ENCODE measurements at regions not wholly inside any gene's neighbourhood (a gene's known extent, or its start where the extent isn't known, plus 50 kb on each side); places are given as distances from the start of the nearest gene placed in this dataset.

GRCh38 chr9:108565651-108566378 lies 290.0 kb downstream of the ACTL7B start:
- H3K27ac Mint-ChIP-seq (ENCODE audit: unreplicated experiment) = no peak overlapping the region
- Histone ChIP-seq H3K27ac (ENCODE audit: low read depth, low read length) (no peak overlapping the region), H3K27me3 (ENCODE audit: insufficient read depth, low read length) (no peaks in the 10 kb centered on the region), H3K9me3 (ENCODE audit: insufficient read depth, low read depth, low read length) (no peaks in the 10 kb centered on the region), H2AFZ (ENCODE audit: low read depth, low read length) (no peak overlapping the region), H3K79me2 (ENCODE audit: insufficient read depth, low read length) (no peaks in the 10 kb centered on the region), H3K4me1 (ENCODE audit: insufficient read depth, low read length) (no peaks in the 10 kb centered on the region), H3K4me3 (ENCODE audit: insufficient read depth, low read depth, low read length) (no peak overlapping the region), H4K20me1 (ENCODE audit: insufficient read depth, low read length) (no peaks in the 10 kb centered on the region), H3K9ac (ENCODE audit: low read length) (no peak overlapping the region), H3K4me2 (ENCODE audit: low read length) (no peak overlapping the region), H3K36me3 (ENCODE audit: insufficient read depth, low read length) (no peaks in the 10 kb centered on the region)
- FAIRE-seq (peak; percentile 98), DNase-seq (ENCODE audit: low read depth) (peak; percentile 67)
- no peaks in the 10 kb centered on the region for H3K36me3 Mint-ChIP-seq (ENCODE audit: low read depth, unreplicated experiment)
- H3K4me3 Mint-ChIP-seq (ENCODE audit: unreplicated experiment) = no peak overlapping the region
- TF ChIP-seq CTCF (IDR thresholded peaks at IDR 0.05; ENCODE audit: insufficient read depth, low read depth, low read length) = peak; percentile 94
- no peak for TF ChIP-seq EZH2 (IDR thresholded peaks at IDR 0.05; ENCODE audit: insufficient read depth, low read length)
- no peaks in the 10 kb centered on the region for H3K9me3 Mint-ChIP-seq (ENCODE audit: unreplicated experiment)
- peaks cover 9% of the 10 kb centered on the region for H3K27me3 Mint-ChIP-seq (ENCODE audit: low read depth, unreplicated experiment)
- H3K4me1 Mint-ChIP-seq (ENCODE audit: low read depth, unreplicated experiment) = peaks cover 6% of the 10 kb centered on the region

- TF ChIP-seq EZH2 (IDR thresholded peaks at IDR 0.05; ENCODE audit: insufficient read depth, low read length) (no peak), CTCF (IDR thresholded peaks at IDR 0.05; ENCODE audit: insufficient read depth, low read depth, low read length) (no peak)
- peaks cover 5% of the 10 kb centered on the region for H3K9me3 Mint-ChIP-seq (ENCODE audit: unreplicated experiment)
These were observed 293.6 kb downstream of the ACTL7B start for GRCh38 chr9:108562176-108562575.

GRCh38 chr9:108559432-108559831 lies 296.4 kb downstream of the ACTL7B start:
- DNase-seq (ENCODE audit: low read depth) (no peak), FAIRE-seq (no peak)
- Mint-ChIP-seq H3K4me3 (ENCODE audit: unreplicated experiment) (no peak overlapping the region), H3K4me1 (ENCODE audit: low read depth, unreplicated experiment) (no peaks in the 10 kb centered on the region), H3K36me3 (ENCODE audit: low read depth, unreplicated experiment) (no peaks in the 10 kb centered on the region), H3K9me3 (ENCODE audit: unreplicated experiment) (peaks cover 5% of the 10 kb centered on the region), H3K27me3 (ENCODE audit: low read depth, unreplicated experiment) (peaks cover 18% of the 10 kb centered on the region), H3K27ac (ENCODE audit: unreplicated experiment) (no peak overlapping the region)
- H3K27me3 ChIP-seq (ENCODE audit: insufficient read depth, low read length) = no peaks in the 10 kb centered on the region
- H3K36me3 ChIP-seq (ENCODE audit: insufficient read depth, low read length) = no peaks in the 10 kb centered on the region
- H3K4me1 ChIP-seq (ENCODE audit: insufficient read depth, low read length) = no peaks in the 10 kb centered on the region
- no peak overlapping the region for H2AFZ ChIP-seq (ENCODE audit: low read depth, low read length)
- no peak overlapping the region for H3K27ac ChIP-seq (ENCODE audit: low read depth, low read length)
- H3K4me2 ChIP-seq (ENCODE audit: low read length) = no peak overlapping the region
- no peak overlapping the region for H3K9ac ChIP-seq (ENCODE audit: low read length)
- H4K20me1 ChIP-seq (ENCODE audit: insufficient read depth, low read length) = no peaks in the 10 kb centered on the region
- no peak overlapping the region for H3K4me3 ChIP-seq (ENCODE audit: insufficient read depth, low read depth, low read length)
- H3K9me3 ChIP-seq (ENCODE audit: insufficient read depth, low read depth, low read length) = no peaks in the 10 kb centered on the region
- no peaks in the 10 kb centered on the region for H3K79me2 ChIP-seq (ENCODE audit: insufficient read depth, low read length)
- TF ChIP-seq CTCF (IDR thresholded peaks at IDR 0.05; ENCODE audit: insufficient read depth, low read depth, low read length) = no peak
- no peak for TF ChIP-seq EZH2 (IDR thresholded peaks at IDR 0.05; ENCODE audit: insufficient read depth, low read length)

More at GRCh38 chr9:108562176-108562575, 293.6 kb downstream of the ACTL7B start:
- no peak overlapping the region for H3K27ac ChIP-seq (ENCODE audit: low read depth, low read length)
- peaks cover 17% of the 10 kb centered on the region for H3K27me3 Mint-ChIP-seq (ENCODE audit: low read depth, unreplicated experiment)
- H3K79me2 ChIP-seq (ENCODE audit: insufficient read depth, low read length) = no peaks in the 10 kb centered on the region
- no peaks in the 10 kb centered on the region for H3K4me1 ChIP-seq (ENCODE audit: insufficient read depth, low read length)
- no peaks in the 10 kb centered on the region for H3K36me3 ChIP-seq (ENCODE audit: insufficient read depth, low read length)
- no peaks in the 10 kb centered on the region for H3K27me3 ChIP-seq (ENCODE audit: insufficient read depth, low read length)
- no peak overlapping the region for H3K27ac Mint-ChIP-seq (ENCODE audit: unreplicated experiment)
- H3K36me3 Mint-ChIP-seq (ENCODE audit: low read depth, unreplicated experiment) = no peaks in the 10 kb centered on the region
- no peak for FAIRE-seq
- H4K20me1 ChIP-seq (ENCODE audit: insufficient read depth, low read length) = no peaks in the 10 kb centered on the region
- no peak overlapping the region for H2AFZ ChIP-seq (ENCODE audit: low read depth, low read length)
- peaks cover 2% of the 10 kb centered on the region for H3K4me1 Mint-ChIP-seq (ENCODE audit: low read depth, unreplicated experiment)
- no peak overlapping the region for H3K4me3 Mint-ChIP-seq (ENCODE audit: unreplicated experiment)
- no peaks in the 10 kb centered on the region for H3K9me3 ChIP-seq (ENCODE audit: insufficient read depth, low read depth, low read length)
- no peak for DNase-seq (ENCODE audit: low read depth)
- H3K4me2 ChIP-seq (ENCODE audit: low read length) = no peak overlapping the region
- H3K9ac ChIP-seq (ENCODE audit: low read length) = no peak overlapping the region
- no peak overlapping the region for H3K4me3 ChIP-seq (ENCODE audit: insufficient read depth, low read depth, low read length)

Measured in astrocyte (in vitro differentiated cells and primary cell).